GM21723 (cell line): ENCODE measurements at regions not wholly inside any gene's neighbourhood (a gene's known extent, or its start where the extent isn't known, plus 50 kb on each side); places are given as distances from the start of the nearest gene placed in this dataset.

ENCODE experiments used
- ATAC-seq: cut with Tn5 transposase; IDR thresholded peaks from one replicate; pipeline ENCODE4 v1.9.1; 2021; ENCODE audit warnings: mild to moderate bottlenecking, moderate library complexity; ENCODE audit not compliant: unreplicated experiment

DNA sequence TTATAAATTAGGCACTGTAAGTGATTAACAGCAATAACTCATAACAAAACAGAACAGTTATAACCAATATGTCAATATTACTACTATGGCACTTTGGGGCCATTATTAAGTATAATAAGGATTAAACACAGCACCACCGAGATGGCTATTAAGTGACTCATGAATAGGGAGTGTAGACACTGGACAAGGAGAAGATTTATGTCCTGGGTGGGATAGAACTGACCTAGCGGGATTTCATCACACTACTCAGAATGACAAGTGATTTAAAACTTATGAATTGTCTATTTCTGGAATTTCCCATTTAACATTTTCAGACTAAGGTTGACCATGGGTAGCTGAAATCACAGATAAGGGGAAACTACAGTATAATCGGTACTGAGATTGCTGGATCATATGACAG is 79.0 kb upstream of the SLC7A1 start:
- ATAC-seq = no peak

- ATAC-seq = no peak
These were observed 69.1 kb upstream of the SLC7A1 start for GRCh38 chr13:29664591-29664990.

DNA sequence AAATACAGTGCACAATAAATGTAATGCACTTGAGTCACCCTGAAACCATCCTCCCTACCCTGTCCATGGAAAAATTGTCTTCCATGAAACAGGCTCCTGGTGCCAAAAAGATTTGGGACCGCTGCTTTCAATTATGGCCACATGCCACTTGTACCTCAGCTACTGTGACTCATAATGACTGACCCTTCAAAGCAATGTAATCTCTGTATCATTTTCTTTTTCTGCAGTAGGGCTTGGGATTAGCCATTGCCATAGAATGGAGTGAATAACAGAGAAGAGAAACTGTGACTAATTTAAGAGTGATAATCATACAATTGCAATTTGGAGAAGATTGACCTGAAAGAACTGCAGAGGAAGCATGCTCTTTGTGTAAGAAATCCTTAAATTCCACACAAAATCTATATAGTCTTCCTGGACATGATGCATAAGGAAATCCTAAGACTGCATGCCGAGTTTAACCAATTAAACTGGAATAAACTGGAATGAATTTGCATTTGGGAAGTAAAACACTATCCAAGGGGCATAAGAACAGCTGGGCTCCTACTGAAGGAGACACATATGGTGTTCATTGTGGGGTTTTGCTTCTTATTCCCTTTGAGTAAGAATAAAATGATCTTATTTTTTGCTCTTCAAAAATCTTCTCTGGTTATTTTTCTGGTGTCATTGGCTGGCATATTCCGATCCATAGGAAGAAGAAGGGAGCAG is 59.5 kb upstream of the SLC7A1 start:
- no peak for ATAC-seq

DNA sequence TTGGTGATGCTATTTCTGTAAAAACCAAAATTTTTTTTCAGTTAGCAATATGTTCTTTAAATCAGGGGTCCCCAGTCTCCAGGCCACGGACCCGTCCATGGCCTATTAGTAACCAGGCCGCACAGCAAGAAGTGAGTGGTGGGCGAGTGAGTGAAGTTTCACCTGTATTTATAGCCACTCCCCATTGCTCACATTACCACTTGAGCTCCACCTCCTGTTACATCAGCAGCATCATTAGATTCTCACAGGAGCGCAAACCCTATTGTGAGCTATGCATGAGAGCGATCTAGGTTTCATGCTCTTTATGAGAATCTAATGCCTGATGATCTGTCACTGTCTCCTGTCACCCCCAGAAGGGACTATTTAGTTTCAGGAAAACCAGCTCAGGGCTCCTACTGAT is 58.9 kb upstream of the SLC7A1 start:
- ATAC-seq = no peak

GRCh38 chr13:29648760-29649159 is 53.3 kb upstream of the SLC7A1 start:
- ATAC-seq = peak; percentile 71
